HG03342 (cell line): ENCODE measurements at regions not wholly inside any gene's neighbourhood (a gene's known extent, or its start where the extent isn't known, plus 50 kb on each side); places are given as distances from the start of the nearest gene placed in this dataset.

ENCODE experiments used
- ATAC-seq: cut with Tn5 transposase; IDR thresholded peaks from one replicate; pipeline ENCODE4 v1.9.1; 2021; ENCODE audit warnings: mild to moderate bottlenecking, moderate library complexity; ENCODE audit not compliant: unreplicated experiment

DNA sequence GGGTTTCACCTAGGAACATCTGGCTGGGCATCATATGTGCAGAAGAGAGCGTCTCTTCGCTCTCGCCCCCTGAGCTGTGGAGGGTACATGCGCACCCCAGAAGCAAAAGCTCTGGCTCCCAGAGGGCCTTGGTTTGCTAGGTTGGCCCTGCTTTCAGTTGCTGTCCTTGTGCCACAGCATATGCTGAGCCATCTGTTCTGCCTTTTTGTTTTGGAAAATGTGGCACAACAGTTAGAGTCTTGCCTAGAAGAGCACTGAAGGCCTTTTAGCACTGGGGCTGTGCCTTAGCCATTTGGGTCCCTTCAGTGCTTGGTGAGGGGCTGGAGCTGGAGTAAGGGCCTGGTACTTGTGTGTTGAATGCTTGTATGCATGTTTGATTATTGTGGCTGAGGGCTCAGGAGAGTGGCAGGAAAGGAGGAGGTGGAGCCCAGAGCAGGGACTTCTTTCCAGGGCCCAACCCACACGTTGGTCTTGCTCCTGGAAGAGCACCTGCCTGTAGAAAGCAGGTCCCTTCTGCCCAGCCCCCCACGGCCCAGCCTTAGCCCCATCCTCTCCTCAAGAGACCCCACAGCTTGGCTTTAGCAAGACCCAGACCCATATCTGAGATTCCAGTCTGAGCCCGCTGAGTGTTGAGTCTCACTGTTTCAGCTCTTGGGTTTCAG, 113.7 kb downstream of the SLC25A47 start:
- no peak for ATAC-seq

- ATAC-seq: no peak
Observed at GRCh38 chr14:100438271-100438670, 115.1 kb downstream of the SLC25A47 start.

DNA sequence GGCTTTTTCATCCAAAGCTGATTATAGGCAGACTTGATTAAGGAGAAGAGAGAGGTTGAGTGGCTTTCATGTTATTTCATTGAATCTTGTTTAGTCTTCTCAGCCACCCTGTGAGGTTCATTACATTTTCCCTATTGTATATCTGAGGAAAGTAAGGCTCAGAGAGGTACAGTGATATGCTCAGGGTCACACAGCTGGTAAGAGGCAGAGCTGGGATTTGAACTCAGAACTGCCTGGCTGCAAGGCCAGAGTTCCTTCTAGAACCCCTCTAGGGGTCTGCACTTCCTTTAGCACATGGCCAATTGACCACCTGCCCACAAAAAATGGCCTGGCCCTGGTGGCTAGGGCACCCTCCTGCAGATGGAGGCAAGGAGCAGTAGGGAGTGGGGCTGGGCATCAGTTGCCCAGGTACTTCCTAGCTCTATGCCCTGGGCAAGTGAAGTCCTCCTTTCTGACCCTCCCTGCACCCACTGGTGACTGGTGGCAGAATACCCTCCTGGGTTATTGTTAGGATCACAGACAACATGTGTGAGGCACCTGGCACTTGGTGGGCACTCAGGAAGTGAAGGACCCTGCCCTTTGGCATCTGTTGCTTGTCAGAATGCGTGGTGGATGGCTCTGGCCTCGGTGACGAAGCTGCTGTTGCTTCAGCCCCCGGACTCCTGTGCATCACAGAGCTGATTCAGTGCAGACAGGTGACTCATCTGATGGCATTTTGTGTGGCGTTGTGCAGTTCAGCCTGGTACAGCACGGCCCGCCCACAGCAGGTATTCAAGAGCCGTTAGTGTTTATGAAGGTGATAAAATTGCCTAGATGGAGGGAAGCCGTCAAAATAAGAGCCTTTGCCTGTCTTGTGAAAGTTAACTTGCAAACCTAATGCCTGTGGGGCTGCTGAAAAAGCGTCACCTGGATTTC, 115.8 kb downstream of the SLC25A47 start:
- no peak for ATAC-seq

- no peak for ATAC-seq
Observed at GRCh38 chr14:100439781-100440180, 116.6 kb downstream of the SLC25A47 start.

- no peak for ATAC-seq
Observed at GRCh38 chr14:100440207-100440631, 117.1 kb downstream of the SLC25A47 start.

GRCh38 chr14:100440758-100441203, 117.6 kb downstream of the SLC25A47 start:
- ATAC-seq: no peak

- ATAC-seq: no peak
Observed at GRCh38 chr14:100441271-100441947, 118.3 kb downstream of the SLC25A47 start.

DNA sequence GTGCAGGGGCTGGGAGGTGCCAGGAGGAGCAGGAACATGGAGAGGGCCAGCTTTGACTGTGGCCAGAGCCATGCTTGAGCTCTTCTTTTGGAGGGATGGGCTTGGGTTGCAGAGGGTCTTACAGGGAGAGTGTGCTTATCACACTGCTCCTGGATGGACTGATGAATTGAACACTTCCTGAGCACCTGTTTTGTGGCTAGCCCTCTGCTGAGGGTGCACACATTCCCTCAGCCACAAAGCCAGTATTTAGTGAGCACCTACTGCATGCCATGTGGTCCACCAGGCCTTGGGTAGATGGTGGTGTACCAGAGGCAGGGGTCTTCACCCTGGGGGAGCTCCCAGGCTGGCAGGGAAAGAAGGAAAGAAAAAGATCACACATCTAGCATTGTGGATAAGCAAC, 118.9 kb downstream of the SLC25A47 start:
- no peak for ATAC-seq

GRCh38 chr14:100442498-100443490, 119.7 kb downstream of the SLC25A47 start:
- no peak for ATAC-seq

DNA sequence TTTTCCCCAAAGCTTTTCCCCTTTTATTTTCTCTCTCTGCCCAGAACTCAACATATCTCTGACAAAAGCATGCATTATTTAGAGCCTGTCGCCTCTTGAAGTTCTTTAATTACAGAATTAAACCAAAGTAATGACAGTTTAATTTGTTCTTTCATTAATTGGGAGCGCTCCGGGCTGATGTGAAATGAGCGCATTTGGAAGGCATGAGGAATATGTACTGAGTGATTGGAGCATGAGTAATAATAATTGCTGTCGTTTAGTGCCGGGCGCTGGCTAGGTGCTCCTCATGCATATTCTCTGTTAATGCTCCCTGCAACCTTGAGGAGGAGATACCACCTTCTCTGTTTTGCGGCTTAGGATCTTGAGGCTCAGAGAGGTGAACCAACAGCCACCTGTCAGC, 120.5 kb downstream of the SLC25A47 start:
- ATAC-seq: no peak

DNA sequence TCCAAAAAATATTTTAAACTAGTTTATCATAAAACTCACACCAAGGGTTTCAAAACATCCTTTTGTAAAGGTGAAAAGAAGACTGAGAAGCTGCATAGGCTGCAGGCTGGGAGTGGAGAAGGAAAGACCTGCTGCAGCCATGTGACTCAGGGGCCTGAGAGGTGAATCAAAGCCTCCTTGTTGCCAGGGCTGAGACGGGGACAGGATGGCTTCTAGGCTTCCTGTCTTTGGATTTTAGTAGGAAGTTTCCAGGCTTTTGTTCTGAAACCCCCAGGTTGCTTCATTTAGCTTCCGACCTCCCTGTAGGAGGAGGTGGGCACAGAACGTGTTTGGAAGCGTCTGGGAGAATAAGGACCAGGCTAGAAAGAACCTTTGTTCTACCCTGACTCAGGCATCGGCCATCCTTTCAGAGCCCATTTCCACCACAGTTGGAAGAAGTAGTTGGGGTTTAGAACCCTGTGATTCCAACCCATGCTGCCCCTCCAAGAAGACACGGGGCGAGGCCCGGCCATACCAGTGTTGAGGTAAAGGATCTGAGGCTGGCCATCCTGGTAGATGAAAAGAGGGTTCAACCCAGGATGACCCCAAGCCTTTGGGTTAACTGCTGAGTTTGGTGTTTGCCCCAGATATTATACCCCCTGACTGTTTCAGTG, 122.4 kb downstream of the SLC25A47 start:
- ATAC-seq: no peak

GRCh38 chr14:100446572-100446971, 123.4 kb downstream of the SLC25A47 start:
- ATAC-seq: no peak

DNA sequence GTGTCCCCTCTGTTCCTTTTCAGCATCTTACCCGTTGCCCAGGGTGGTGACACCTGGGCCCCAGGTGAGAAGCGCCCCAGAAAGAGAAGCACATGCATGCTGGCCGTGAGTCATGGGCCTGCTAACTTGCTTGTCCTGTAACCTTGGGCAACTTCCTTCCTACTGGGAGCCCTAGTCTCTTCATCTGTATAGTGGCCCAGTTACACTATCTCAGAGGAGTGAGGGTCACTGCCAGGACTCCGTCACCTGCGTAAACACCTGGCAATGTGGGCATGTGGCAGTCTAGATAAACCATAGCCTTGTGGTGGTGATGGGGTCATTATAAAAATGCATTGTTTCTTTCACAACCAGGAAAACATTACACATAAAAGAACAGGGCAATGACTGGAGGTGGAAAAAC, 125.2 kb downstream of the SLC25A47 start:
- ATAC-seq: no peak

DNA sequence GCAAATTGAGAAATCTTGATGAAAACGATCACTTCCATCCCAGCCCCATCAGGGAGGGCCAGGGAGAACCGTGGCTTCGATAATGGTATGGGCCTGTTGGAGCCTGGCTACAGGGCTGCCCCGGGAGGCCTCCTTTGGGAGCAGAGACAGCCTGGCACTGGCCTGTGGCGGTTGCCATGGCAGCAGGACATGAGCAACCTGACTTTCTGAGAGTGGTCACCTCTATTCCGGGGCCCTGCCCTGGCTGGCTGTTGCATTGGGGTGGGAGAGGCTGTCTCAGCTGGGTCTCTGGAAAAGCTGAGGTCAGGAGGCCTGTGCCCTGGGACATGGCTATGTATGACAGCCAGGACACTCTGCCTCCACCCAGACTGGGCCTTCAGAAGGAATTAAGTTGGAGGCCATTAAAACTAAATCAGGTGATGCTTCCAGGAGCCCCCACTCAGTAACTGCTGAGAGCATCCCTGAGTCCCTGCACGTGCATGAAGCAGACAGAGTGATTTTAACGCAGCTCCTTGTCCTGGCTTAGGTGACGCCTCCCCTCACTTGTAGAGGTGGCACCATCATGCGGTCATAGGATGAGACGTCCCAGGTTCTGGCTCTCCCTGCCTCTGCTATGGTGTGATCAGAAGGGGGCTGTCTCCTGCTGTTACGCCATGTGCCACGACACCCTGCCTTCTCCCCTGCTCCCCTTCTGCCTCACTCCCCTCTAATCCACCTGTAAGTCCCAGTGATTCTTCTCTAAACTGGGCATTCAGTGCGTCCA, 126.3 kb downstream of the SLC25A47 start:
- ATAC-seq: no peak

DNA sequence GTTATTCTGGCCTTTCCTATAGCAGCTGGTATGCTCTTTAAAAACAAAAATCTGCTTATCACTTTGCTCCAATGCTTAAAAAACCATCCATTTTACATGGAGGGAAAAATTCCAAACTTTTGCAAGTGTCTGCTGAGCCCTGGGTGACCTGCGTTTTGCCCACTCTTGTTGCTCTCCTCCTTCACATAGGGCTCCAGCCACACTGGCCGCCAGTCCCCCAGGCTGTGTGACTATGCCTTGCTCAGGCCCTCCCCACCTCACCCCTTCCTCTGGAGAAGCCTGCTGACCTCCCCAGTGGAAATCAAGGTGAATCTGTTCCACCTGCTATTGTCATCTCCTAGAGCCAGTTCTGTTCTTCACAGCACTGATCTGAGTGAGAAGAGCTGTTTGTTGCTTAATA, 126.9 kb downstream of the SLC25A47 start:
- ATAC-seq: no peak

DNA sequence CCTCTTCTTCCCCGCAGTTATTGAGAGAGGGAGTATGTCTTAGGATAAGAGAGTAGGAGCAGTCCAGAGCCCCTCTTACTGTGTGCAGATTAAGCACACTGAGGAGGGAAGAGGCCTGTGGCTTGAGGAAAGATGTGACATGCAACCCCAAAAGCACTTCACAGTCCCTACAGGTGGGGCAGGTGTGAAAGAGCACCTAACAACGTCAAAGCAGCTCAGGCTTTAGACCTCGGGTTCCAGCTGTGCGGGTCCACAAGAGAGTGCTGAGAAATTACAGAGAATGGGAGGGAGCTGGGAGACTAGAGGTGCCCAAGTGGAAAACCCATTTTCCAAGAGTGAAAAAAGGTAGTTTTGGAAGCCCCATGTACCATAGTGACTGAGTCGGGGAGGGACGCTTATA, 127.6 kb downstream of the SLC25A47 start:
- no peak for ATAC-seq

DNA sequence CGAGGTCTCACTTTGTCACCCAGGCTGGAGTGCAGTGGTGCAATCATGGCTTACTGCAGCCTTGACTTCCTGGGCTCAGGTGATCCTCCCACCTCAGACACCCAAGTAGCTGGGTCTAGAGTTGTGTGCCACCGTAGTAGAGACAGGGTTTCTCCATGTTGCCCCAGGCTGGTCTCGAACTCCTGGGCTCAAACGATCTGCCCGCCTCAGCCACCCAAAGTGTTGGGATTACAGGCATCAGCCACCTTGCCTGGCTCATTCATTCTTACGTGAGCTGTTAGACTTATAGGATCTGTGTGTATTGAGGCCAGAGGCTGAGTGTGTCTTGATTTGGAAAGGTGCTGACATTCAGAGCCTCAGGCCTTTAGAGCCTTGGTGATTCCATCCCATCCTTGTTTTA, 128.1 kb downstream of the SLC25A47 start:
- ATAC-seq: no peak

DNA sequence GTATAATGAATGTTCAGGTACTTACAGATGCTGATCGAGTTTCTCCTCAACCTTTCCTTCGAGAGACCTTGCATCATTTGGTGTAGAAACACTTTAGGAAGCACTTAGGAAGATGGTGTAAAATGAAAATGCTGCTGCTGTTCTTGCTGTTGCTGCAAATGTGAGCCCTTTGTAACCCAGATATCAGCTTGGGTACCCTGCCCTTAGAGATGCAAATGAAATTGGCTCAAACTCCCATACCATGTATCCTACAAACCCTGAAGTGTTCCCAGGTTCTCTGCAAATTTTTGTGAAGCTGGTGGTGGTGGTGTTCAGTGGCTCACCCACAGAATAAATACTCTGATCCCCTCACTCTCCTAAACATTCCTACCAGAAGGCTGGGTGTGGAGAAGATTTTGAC, 130.8 kb downstream of the SLC25A47 start:
- no peak for ATAC-seq

GRCh38 chr14:100454437-100454836, 131.3 kb downstream of the SLC25A47 start:
- ATAC-seq: no peak
